ENCODE measurements at regions not wholly inside any gene's neighbourhood (a gene's known extent, or its start where the extent isn't known, plus 50 kb on each side); places are given as distances from the start of the nearest gene placed in this dataset.
"Not testable (repeated sequence)": the region's sequence is repeated elsewhere in the genome, so short reads cannot be mapped to it uniquely, and the experiment has no call there.

DNA sequence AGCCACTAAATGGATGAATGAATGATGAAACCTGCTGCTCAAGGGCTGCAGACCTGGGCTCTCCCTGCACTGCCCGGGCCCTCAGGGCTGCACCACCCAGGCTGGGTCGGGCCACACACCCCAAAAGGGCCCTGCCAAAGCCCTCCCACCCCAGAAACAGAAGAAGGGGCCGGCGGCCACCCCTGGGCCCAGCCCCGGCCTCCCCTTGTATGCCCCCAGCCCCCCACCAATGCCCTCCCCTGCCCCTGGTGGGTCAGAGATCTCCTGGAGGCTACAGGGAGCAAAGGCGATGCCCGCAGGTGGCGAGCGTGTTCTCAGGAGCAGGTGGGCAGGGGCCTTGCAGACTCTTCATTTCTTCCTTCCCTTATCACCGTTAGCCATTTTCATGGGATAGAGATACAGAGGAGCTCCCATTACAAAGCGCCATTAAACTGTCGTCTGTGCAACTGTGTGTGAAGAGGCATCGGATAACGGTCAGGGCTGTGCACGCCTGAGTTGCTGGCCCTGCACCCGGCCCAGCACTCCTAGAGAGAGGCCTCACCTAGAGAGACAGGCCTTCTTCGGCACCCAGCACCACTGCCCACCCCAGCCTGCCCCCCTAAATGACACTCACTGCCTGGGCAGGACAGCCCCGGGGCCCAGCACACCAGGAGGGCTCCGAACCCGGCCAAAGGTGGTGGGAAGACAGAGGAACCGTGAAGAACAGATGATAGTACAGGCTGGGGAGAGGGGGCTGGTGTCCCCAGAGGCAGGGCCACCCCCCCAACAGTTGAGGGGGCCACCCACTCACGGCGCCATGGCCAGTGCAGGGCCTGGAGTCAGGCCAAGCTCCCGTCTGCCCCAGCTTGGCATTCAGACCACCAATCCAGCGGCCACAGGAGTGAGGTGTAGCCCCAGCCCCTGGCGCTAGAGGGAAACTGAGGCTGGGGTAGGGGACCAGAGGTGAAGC, 133.7 kb downstream of the FAM53A start:
- DNase-seq (ENCODE audit: low read depth in 1 of 2, low spot score in 1 of 2): no peak
- H3K4me3 ChIP-seq (replicated peaks; ENCODE audit: insufficient read depth, low read length): no peak overlapping the region
- H3K27ac ChIP-seq (replicated peaks): no peak overlapping the region
- peaks cover 2% of the 10 kb centered on the region for H3K27me3 ChIP-seq (ENCODE audit: insufficient read depth, poor library complexity, severe bottlenecking)
- TF ChIP-seq, protein P1, sequence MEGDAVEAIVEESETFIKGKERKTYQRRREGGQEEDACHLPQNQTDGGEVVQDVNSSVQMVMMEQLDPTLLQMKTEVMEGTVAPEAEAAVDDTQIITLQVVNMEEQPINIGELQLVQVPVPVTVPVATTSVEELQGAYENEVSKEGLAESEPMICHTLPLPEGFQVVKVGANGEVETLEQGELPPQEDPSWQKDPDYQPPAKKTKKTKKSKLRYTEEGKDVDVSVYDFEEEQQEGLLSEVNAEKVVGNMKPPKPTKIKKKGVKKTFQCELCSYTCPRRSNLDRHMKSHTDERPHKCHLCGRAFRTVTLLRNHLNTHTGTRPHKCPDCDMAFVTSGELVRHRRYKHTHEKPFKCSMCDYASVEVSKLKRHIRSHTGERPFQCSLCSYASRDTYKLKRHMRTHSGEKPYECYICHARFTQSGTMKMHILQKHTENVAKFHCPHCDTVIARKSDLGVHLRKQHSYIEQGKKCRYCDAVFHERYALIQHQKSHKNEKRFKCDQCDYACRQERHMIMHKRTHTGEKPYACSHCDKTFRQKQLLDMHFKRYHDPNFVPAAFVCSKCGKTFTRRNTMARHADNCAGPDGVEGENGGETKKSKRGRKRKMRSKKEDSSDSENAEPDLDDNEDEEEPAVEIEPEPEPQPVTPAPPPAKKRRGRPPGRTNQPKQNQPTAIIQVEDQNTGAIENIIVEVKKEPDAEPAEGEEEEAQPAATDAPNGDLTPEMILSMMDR (IDR thresholded peaks at IDR 0.05; ENCODE audit: insufficient read depth, low read length): no peak
- TF ChIP-seq GABPA (IDR thresholded peaks at IDR 0.05; ENCODE audit: low read depth) (no peak), POLR2AphosphoS5 (IDR thresholded peaks at IDR 0.05; ENCODE audit: low read depth) (no peak), SPI1 (IDR thresholded peaks at IDR 0.05; ENCODE audit: borderline replicate concordance, low read depth) (no peak)
- TF ChIP-seq, protein P2, sequence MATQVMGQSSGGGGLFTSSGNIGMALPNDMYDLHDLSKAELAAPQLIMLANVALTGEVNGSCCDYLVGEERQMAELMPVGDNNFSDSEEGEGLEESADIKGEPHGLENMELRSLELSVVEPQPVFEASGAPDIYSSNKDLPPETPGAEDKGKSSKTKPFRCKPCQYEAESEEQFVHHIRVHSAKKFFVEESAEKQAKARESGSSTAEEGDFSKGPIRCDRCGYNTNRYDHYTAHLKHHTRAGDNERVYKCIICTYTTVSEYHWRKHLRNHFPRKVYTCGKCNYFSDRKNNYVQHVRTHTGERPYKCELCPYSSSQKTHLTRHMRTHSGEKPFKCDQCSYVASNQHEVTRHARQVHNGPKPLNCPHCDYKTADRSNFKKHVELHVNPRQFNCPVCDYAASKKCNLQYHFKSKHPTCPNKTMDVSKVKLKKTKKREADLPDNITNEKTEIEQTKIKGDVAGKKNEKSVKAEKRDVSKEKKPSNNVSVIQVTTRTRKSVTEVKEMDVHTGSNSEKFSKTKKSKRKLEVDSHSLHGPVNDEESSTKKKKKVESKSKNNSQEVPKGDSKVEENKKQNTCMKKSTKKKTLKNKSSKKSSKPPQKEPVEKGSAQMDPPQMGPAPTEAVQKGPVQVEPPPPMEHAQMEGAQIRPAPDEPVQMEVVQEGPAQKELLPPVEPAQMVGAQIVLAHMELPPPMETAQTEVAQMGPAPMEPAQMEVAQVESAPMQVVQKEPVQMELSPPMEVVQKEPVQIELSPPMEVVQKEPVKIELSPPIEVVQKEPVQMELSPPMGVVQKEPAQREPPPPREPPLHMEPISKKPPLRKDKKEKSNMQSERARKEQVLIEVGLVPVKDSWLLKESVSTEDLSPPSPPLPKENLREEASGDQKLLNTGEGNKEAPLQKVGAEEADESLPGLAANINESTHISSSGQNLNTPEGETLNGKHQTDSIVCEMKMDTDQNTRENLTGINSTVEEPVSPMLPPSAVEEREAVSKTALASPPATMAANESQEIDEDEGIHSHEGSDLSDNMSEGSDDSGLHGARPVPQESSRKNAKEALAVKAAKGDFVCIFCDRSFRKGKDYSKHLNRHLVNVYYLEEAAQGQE (IDR thresholded peaks at IDR 0.05; ENCODE audit: insufficient replicate concordance, low read depth): no peak

DNA sequence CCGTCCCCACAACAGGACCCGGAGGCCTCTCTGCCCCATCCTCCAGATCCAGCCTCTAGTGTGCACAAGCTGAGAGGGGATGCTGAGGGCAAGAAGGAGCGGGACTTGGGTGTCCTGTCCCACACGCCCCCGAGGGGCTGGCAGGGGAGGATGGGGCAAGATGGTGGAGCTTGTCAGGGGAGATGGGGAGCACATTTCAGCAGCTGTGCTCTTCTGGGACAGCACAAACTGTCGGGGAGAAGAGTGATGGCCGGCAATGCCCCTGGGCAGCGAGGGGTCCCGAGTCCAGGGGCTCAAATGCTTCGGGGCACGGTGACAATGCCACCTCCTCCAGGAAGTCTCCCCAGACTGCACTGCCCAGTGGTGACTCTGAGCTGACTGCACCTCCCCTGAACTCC, 134.5 kb downstream of the FAM53A start:
- peaks cover 2% of the 10 kb centered on the region for H3K27me3 ChIP-seq (ENCODE audit: insufficient read depth, poor library complexity, severe bottlenecking)
- TF ChIP-seq, protein P1 (IDR thresholded peaks at IDR 0.05; ENCODE audit: insufficient read depth, low read length): no peak
- TF ChIP-seq POLR2AphosphoS5 (IDR thresholded peaks at IDR 0.05; ENCODE audit: low read depth) (no peak), SPI1 (IDR thresholded peaks at IDR 0.05; ENCODE audit: borderline replicate concordance, low read depth) (no peak), GABPA (IDR thresholded peaks at IDR 0.05; ENCODE audit: low read depth) (no peak)
- TF ChIP-seq, protein P2 (IDR thresholded peaks at IDR 0.05; ENCODE audit: insufficient replicate concordance, low read depth): no peak
- H3K27ac ChIP-seq (replicated peaks): no peak overlapping the region
- H3K4me3 ChIP-seq (replicated peaks; ENCODE audit: insufficient read depth, low read length): no peak overlapping the region
- DNase-seq (ENCODE audit: low read depth in 1 of 2, low spot score in 1 of 2): no peak

DNA sequence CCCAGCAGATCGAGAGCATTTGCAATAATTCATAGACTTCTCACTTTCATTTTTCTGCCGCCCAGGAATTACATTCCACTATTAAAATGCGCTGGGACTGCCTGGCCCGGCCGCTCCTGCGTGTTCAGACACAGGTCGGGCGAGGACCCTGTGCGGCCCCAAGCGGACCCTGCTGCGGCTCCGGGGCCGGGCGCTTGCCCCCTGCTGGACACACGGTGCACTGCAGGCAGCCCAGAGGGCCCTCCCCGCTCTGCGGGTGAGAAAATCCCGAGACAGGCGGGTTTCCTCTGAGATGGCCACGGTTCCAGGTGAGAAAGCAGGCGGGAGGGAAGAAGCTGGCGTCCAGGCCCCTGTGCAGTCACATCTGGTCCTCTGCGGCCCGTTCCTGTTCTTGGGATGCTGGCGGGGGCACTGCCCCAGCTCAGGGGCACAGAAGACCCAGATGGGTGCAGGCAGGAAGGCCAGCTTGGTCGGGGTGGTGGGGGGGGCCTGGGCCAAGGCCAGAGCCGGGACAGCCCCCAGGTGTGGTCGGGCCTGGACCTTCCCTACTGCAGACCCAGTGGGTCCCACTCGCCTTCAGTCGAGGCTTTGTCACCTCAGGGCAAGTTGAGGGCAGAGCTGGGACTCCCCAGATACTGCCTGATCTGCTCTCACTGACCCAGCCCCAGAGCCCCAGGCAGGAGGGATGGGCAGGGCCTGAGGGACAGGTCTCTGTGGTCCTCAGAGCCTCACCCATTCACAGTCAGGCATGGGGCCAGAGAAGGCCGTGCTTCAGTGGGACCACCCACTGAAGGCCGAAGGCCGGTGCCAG, 135.1 kb downstream of the FAM53A start:
- DNase-seq (ENCODE audit: low read depth in 1 of 2, low spot score in 1 of 2): peak; percentile 8 to 22
- TF ChIP-seq, protein P1 (IDR thresholded peaks at IDR 0.05; ENCODE audit: insufficient read depth, low read length): peak; percentile 62

More for the DNA sequence above, 135.1 kb downstream of the FAM53A start:
- H3K27me3 ChIP-seq (ENCODE audit: insufficient read depth, poor library complexity, severe bottlenecking); H3K4me3 ChIP-seq (replicated peaks; ENCODE audit: insufficient read depth, low read length); H3K27ac ChIP-seq (replicated peaks): not testable (repeated sequence)
